ENCODE measurements at regions not wholly inside any gene's neighbourhood (a gene's known extent, or its start where the extent isn't known, plus 50 kb on each side); places are given as distances from the start of the nearest gene placed in this dataset.

DNA sequence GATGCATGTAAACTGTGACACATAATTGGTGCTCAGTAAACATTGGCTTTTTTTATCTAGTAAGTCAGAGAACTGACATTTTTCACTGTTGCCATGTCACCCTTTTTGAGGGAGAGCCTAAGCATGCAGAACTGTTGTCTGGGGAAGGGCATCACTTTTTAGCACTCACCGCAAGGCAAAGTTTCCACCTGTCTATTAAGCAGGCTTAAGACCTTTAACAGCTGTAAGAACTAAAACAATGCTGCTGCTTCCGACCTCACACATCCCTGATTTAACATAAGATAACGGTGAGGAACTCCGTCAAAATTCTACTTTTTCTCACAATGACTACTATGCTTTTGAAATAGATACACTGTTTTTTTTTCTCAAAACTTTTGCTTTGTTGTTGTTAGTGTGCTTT lies 554.8 kb downstream of the NUF2 start:
- TF ChIP-seq, protein P1, sequence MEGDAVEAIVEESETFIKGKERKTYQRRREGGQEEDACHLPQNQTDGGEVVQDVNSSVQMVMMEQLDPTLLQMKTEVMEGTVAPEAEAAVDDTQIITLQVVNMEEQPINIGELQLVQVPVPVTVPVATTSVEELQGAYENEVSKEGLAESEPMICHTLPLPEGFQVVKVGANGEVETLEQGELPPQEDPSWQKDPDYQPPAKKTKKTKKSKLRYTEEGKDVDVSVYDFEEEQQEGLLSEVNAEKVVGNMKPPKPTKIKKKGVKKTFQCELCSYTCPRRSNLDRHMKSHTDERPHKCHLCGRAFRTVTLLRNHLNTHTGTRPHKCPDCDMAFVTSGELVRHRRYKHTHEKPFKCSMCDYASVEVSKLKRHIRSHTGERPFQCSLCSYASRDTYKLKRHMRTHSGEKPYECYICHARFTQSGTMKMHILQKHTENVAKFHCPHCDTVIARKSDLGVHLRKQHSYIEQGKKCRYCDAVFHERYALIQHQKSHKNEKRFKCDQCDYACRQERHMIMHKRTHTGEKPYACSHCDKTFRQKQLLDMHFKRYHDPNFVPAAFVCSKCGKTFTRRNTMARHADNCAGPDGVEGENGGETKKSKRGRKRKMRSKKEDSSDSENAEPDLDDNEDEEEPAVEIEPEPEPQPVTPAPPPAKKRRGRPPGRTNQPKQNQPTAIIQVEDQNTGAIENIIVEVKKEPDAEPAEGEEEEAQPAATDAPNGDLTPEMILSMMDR (IDR thresholded peaks at IDR 0.05): no peak
- no peak for TF ChIP-seq POLR2A (IDR thresholded peaks at IDR 0.05)
